GM18867 (cell line): ENCODE measurements at regions not wholly inside any gene's neighbourhood (a gene's known extent, or its start where the extent isn't known, plus 50 kb on each side); places are given as distances from the start of the nearest gene placed in this dataset.
"Not testable (repeated sequence)": the region's sequence is repeated elsewhere in the genome, so short reads cannot be mapped to it uniquely, and the experiment has no call there.

Source experiments
- ATAC-seq: cut with Tn5 transposase; IDR thresholded peaks from one replicate; pipeline ENCODE4 v1.9.1; 2021; ENCODE audit warnings: mild to moderate bottlenecking, moderate library complexity; ENCODE audit not compliant: unreplicated experiment

DNA sequence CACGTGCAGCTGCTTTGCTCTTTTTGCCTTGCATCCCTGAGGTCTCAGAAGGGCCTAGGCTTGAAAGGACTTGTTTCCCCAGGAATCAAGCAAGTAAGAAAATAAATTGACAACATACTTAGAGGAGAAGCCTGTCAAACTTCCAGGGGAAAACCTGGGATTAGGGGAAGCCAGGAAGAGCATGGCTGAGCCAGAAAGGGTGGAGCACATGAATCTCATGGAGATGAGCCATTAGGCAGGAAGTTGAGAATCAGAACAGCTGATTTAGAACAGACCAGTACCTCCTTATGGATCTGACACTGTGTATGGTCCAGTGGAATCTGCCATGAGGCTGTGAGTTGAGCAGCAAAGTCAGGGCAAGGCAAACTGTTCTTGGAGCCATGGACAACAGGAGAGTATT, 511.0 kb downstream of the RPIA start:
- not testable (repeated sequence) for ATAC-seq

DNA sequence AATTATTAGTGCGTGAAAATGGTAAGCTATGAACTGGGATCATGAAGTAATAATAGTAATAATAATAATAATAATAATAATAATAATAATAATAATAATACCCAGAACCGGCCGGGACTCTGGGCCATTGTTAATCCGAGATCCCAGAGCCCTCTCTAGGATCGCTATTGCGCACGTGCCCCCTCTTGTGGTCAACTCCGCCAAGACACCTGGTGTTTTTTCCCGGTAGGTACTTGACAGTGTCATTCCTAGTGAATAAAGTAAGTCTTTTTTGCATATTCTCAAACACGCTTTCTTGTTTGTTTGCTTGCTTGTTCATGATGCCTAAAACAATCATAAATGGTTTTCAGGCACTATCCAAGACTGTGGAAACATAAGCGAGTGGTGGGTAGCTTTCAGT, 513.7 kb downstream of the RPIA start:
- not testable (repeated sequence) for ATAC-seq

DNA sequence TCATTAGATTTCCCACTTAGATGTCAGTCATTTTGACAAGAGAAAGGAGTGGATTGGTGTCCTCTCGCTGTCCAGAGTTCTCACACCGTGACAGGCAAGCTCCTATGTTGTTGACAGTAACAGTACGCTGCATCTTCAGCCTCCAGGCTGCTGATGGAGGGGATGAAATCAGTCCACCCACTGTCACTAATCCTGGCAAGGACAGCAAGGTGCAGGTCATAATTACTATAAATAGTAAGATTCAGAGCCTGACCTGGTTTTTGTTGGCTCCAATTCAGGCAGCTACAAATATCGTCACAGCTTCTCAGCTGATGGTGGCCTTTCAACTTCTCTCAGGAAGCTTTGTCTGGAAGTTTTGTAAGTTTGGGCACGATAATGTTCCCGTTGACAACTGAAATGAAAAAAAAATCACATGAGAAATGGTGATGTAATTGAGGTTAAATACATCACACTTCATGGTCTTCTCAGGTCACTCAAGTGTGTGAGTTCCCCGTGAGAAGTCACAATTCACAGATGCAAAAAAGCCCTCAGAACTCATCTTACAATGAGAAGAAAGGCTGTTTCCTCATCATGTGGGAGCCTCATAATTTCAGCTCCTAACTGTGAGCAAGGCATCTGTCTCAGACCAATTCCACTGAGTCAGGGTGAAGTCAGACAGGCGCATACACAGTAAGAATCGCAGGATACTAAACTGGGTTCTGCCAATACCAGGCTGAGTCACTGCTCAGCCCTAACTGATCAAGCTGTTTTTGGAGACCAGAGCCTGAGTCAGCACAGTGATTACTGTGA, 516.9 kb downstream of the RPIA start:
- not testable (repeated sequence) for ATAC-seq

DNA sequence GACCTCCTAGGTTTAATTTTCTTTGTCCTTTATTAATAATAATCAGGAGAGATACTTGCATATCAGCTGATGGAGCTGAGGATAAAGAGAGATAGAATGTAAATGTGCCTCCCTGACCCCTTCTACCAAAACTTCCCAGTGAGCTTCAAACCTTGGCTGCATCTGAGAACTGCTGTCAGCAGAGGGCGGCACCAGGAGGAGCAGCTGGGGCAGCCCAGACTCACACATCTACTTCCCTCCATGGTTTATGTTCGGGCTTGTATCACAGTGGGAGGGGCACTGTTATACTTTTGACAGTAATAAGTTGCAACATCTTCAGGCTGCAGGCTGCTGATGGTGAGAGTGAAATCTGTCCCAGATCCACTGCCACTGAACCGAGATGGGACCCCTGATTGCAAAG, 521.7 kb downstream of the RPIA start:
- ATAC-seq: not testable (repeated sequence)

DNA sequence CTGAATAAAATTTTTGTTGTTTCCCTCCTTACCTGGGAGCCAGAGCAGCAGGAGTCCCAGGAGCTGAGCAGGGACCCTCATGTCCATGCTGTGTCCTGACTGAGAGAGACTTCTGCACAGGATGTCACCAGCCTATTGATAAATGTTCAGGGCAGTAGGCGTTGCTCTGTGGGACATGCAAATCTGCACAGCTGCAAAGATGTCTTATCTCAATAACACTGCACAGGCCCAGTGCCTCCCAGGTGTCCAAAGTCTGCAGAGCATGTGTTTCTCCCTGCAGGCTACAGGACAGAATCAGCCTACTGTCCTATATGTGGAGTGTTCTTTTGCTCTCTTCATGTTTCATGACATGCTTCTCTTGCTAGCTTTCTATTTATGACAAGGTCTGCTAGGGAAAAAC, 522.3 kb downstream of the RPIA start:
- peak; percentile 98 for ATAC-seq

DNA sequence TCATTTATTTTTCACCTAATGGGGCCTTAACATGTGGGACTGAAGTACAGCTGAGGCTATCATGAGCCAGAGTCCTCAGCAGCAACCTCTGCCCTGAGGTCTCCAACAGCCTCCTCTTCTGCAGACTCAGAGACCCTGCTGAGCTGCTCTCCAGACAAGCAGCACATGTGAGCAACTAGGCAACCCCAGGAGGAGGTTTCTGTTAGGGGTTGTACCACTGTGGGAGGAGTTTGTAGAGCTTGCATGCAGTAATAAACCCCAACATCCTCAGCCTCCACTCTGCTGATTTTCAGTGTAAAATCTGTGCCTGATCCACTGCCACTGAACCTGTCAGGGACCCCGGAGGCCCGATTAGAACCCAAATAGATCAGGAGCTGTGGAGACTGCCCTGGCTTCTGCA, 530.0 kb downstream of the RPIA start:
- ATAC-seq: not testable (repeated sequence)

DNA sequence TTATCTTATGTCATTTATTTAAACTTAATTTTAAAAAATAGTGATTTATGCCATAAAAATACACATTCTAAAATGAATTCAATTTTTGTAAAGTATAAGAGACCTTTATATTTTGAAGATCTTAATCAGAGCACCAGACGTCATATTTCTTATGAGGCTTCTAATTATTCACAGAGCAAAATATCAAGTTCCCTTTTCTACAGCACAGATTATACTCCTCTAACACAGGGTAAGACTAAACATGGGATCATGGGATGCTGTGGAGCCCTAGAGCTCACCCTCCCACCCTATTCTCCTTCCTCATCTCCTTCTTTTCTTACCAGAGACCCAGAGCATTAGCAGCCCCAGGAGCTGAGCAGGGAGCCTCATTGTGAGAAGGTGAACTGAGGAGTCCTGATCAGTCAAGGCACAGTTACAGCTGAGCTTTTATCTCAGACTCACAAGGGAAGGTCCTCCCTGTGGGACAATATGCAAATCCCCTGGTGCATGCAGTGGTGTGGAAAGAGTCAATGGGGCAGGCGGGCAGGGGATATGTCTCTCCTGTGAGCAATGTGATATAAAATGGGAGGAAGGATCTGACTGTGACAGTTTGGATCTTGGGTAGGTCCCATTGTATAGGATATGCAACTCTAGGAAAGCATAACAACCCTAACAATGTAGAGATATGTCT, 530.7 kb downstream of the RPIA start:
- ATAC-seq: peak; percentile 51

DNA sequence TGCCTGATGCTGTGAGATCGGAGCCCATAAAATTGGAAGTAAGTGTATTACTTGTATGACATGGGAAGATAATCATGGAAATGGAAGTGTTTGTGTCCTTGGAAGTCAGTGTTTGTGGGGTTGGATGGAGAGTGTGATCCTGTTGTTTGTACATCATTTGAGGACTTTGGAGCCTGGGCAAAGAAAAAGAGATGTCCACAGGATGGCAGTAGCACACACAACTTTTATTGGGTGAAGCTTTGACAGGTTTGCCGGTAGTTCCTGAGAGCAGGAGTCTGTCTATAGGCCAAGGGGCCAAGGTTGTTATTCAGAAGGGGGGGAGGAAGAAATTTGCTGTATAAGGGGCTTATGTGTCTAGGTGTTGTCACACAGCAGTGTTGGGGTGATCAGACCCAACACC, 533.3 kb downstream of the RPIA start:
- ATAC-seq: not testable (repeated sequence)

DNA sequence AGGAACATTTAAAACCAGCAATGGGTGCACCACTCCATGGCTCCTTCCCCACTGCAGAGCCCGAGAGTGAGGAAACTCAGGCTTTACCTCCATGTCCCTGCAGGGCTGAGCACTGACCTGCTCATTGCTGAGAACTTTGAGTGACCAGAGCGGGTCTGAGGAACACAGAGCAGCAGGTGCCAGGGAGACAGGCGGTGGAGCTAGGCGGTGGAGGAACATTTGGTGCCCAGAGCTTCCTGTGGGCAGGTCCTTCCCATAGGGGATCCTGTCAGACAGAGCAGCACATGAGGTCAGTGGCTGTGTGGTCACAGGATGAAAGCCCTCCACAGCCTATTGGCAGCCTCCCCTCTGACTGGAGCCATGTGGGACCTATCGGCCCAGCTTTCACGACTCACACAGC, 538.5 kb downstream of the RPIA start:
- not testable (repeated sequence) for ATAC-seq

DNA sequence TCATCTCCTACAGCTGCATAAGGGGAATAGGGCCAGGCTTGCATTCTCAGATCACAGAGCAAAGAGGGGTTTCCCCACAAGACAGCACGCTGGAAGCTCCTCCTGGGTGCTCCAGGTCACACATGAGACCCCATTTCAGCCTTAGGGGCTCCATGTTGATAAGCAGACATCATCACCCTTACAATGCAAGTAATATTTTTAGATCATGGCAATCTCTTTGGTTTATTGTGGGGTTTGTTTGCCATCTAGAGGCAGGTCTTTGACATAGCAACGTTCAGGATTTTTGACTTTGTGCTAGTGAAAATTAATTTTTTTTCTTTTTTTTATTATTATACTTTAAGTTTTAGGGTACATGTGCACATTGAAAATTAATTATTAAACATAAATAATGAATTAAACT, 539.8 kb downstream of the RPIA start:
- ATAC-seq: peak; percentile 62

DNA sequence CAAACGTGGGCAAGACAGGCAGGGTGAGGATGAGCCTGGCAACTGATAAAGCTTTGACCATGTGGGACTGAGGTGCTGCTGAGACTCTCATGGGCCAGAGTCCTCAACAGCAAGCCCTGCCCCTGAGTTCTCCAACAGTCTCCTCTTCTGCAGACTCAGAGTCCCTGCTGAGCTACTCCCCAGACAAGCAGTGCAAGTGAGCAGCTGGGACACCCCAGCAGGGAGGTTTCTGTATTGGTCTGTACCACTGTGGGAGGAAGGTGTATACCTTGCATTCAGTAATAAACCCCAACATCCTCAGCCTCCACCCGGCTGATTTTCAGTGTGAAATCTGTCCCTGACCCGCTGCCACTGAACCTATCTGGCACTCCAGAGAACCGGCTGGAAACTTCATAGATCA, 542.5 kb downstream of the RPIA start:
- peak; percentile 81 for ATAC-seq

DNA sequence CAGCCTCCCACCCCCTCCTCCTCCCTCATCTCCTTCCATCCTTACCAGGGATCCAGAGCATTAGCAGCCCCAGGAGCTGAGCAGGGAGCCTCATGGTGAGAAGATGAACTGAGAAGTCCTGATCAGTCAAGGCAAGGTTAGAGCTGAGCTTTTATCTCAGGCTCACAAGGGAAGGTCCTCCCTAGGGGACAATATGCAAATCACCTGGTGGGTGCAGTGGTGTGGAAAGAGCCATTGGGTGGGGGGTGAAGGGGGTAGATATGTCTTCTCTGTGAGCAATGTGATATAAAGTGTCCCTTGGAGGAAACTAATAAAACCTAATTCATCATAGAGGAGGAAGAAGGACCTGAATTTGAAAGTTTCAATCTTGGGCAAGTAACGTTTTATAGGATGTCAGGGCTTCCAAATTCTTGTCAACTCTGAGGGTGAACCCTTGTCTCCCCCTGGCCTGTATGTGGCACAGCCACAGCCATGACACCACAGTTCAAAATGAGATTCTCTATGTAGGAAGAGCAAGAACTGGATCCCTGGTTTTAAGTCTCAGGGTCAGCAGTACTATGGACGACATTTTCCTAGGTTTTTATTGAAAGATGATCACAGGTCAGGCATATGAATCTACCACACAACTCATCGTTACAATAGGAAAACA, 543.5 kb downstream of the RPIA start:
- ATAC-seq: not testable (repeated sequence)

DNA sequence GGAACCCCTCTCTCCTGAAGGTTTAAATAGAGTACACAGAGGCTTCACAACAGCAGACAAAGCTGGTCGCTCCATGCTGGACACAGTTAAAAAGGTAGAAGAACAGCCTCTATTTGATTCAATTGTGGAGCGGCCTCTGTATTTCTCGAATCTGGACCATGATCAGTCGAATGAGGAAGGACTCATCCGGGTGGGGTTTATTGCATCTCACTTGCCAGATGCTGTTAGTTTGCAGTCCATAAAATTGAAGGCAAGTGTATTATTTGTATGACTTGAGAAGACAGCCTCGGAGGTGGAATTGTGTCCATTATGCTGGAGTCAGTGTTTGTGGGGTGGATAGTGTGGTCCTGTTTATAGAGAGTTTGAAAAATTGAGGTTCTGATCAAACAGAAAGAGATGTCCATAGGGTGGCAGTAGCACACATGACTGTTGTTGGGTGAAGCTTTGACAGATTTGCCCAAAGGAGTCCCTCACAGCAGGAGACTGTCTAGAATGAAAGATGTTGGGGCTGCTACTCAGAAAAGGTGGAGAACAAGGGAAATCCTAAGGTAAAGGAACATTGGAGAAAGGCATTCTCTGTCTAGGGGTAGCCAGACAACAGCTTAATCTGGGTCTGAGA, 545.5 kb downstream of the RPIA start:
- not testable (repeated sequence) for ATAC-seq

DNA sequence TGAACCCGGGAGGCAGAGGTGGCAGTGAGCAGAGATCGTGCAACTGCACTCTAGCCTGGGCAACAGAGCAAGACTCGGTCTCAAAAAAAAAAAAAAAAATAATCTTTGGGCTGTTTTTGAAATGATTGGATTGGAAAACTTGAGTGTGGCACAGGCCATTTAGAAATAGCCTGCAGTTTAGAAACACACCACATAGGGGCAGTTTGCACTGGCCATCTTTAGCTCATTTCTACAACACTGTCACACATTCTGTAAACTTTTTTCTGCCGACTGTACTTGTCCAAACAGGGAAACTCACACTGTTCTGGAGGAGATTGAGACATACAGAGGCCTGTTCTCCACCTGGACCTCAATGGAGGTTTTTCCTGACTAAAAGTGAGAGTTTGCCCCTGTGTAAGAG, 546.3 kb downstream of the RPIA start:
- ATAC-seq: not testable (repeated sequence)

DNA sequence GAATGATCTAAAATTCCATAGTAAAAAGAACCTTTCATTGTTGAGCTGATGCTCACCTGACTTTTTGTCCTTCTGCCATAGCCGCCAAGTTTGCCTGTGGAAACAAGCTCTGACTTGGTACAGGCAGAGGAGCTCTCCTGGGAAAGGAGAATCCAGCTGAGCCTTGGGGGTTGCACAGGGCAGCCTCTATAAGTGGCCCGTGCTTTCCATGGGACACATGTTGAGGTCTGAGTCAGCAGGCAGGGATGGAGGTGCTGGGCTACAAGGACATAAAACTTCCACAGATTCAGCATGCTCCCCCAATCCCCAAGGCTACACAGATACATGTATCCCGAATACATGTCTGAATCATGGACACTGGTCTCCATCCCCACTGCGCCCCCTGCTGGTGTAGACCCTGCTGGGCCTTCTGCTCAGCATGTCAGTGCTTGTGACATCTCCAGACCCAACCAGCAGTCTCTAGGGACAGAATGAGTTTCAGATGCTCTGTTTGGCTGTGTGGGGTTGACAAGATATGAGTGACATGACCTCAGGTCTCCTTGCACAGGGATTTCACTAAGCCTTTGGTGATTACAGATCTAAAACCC, 551.7 kb downstream of the RPIA start:
- peak; percentile 98 for ATAC-seq

DNA sequence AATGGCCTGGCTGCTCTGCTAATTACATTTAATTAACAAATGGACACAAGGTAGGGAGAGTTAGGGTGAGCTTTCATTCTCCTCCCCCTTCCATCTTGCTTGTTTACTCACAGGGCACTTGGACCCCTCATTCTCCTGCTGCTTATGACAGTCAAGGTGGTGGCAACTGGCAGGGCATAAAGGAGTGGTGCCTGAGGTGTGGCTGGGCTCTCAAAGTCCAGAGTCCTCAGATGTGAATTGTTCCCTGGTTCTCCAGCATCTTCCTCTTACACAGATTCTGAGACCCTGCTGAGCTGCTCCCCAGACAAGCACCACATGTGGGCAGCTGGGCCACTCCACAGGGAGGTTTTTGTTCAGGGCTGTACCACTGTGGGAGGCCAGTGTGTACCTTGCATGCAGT, 552.9 kb downstream of the RPIA start:
- ATAC-seq: not testable (repeated sequence)

DNA sequence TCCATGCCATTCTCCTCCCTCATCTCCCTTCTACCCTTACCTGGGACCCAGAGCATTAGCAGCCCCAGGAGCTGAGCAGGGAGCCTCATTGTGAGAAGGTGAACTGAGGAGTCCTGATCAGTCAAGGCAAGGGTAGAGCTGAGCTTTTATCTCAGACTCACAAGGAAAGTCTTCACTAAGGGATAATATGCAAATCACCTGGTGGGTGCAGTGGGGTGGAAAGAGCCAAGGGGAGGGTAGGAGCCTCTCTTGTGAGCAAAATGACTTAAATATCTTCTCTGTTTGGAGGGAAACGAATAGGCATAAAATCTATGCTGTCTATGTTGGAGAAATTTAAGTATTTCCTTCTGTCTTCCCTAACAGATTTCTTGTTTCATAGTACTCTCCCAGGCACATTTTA, 554.0 kb downstream of the RPIA start:
- not testable (repeated sequence) for ATAC-seq

DNA sequence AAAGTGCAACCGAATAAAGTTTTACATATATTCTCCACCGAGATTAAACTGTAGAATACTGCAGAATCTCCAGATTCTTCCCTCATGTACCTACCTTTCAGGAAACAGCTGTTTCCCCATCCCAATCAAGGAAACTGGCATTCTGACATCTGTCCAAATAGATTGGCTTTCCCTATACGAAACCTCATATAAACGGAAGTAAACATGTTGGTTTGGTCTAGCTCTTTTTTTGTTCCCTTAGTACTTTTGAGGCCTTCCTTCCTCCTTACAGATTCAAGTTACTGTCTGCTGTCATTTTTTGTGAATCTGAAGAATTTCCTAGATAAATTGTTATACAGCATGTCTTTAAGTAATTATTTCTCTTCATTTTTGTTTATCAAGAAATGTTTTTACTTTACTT, 554.6 kb downstream of the RPIA start:
- not testable (repeated sequence) for ATAC-seq

DNA sequence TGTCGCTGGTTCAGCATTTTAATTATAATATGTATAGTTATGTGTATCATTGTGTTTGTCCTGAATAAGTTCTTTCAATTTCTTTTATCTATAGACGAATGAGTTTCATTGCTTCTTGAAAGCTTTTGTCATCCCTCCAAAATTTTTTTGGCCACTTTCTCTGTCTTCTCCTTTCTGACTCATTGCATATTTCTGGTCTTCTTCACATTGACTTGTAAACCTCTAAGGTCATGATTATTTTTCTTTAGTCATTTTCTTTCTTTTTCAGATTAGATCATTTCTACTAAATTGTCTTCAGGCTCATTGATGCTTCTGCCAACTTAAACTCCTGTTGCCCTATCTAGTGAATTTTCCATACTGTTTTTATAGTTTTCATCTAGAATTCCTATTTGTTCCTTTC, 555.1 kb downstream of the RPIA start:
- ATAC-seq: not testable (repeated sequence)

DNA sequence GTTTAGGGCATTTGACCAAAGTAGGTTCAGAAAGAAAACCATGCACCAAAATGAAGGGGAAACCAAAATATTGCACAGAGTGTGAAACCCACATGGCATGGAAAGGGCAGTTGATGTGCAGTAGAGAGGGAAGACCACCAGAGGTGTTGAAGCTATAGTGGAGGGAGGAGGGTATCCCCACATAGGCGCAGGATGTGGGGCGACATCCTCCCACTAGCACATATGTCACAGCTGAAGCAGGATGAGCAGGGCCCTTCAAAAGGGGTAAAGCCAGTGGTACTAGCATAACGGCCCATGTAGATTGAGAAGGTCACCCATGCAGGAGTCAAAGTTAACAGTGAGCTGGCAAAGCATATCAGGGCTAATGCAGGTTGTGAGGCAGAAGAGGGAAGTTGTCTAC, 563.5 kb downstream of the RPIA start:
- ATAC-seq: not testable (repeated sequence)

DNA sequence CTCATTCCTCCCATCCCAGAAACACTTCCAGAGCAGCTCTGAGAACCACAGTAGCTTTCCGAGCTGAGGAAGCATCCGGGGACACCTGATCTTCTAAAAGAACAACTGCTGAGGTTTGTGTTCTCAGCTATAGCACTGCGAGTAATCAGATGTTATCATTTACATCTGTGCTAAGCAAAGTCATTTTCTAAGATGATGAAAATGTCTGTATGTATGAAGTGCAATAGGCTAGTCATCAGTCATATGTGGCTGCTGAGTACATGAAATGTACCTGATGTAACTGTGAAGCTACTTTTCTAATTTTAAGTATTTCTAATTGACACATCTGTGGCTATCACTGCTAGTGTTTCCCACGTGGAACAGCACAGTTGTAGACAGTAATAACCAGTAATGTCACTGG, 582.0 kb downstream of the RPIA start:
- ATAC-seq: not testable (repeated sequence)
